22Rv1 (cell line): ENCODE measurements at regions not wholly inside any gene's neighbourhood (a gene's known extent, or its start where the extent isn't known, plus 50 kb on each side); places are given as distances from the start of the nearest gene placed in this dataset.

Experiments
- ZFX ChIP-seq: fragments of 450-650 bp; IDR thresholded peaks from 2 replicates; pipeline ENCODE4 v1.6.1; 2017; ENCODE audit warnings: antibody characterized with exemption, borderline replicate concordance
- TF ChIP-seq, protein P1 (sequence below): fragments of 450-650 bp; IDR thresholded peaks from 2 replicates; pipeline ENCODE4 v1.5.1; 2017; ENCODE audit warnings: mild to moderate bottlenecking

DNA sequence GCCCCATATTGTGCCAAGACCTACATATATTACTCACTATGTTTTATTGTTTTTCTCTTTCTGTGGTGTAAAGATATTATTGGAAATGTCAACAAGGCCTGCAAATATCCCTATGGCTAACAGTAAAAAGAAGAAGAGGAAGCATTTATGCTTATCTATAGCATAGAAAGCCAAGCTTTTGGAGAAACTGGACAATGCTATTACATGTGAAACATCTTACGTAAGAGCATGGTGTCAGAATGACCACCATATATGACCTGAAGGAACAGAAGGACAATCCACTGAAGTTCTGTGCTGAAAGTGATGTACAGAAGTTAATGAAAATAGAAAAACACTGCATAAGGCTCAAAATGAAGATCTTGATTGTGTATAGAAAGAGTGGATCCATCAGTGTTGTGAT, 145.2 kb downstream of the KCTD12 start:
- TF ChIP-seq, protein P1, sequence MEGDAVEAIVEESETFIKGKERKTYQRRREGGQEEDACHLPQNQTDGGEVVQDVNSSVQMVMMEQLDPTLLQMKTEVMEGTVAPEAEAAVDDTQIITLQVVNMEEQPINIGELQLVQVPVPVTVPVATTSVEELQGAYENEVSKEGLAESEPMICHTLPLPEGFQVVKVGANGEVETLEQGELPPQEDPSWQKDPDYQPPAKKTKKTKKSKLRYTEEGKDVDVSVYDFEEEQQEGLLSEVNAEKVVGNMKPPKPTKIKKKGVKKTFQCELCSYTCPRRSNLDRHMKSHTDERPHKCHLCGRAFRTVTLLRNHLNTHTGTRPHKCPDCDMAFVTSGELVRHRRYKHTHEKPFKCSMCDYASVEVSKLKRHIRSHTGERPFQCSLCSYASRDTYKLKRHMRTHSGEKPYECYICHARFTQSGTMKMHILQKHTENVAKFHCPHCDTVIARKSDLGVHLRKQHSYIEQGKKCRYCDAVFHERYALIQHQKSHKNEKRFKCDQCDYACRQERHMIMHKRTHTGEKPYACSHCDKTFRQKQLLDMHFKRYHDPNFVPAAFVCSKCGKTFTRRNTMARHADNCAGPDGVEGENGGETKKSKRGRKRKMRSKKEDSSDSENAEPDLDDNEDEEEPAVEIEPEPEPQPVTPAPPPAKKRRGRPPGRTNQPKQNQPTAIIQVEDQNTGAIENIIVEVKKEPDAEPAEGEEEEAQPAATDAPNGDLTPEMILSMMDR = no peak
- no peak for TF ChIP-seq ZFX
